ENCODE measurements at regions not wholly inside any gene's neighbourhood (a gene's known extent, or its start where the extent isn't known, plus 50 kb on each side); places are given as distances from the start of the nearest gene placed in this dataset.

GRCh38 chr2:187125318-187125717, 276.3 kb upstream of the ZSWIM2 start:
- no peak for TF ChIP-seq CTCF (IDR thresholded peaks at IDR 0.05; ENCODE audit: insufficient read depth, low read length)
- TF ChIP-seq, protein P1, sequence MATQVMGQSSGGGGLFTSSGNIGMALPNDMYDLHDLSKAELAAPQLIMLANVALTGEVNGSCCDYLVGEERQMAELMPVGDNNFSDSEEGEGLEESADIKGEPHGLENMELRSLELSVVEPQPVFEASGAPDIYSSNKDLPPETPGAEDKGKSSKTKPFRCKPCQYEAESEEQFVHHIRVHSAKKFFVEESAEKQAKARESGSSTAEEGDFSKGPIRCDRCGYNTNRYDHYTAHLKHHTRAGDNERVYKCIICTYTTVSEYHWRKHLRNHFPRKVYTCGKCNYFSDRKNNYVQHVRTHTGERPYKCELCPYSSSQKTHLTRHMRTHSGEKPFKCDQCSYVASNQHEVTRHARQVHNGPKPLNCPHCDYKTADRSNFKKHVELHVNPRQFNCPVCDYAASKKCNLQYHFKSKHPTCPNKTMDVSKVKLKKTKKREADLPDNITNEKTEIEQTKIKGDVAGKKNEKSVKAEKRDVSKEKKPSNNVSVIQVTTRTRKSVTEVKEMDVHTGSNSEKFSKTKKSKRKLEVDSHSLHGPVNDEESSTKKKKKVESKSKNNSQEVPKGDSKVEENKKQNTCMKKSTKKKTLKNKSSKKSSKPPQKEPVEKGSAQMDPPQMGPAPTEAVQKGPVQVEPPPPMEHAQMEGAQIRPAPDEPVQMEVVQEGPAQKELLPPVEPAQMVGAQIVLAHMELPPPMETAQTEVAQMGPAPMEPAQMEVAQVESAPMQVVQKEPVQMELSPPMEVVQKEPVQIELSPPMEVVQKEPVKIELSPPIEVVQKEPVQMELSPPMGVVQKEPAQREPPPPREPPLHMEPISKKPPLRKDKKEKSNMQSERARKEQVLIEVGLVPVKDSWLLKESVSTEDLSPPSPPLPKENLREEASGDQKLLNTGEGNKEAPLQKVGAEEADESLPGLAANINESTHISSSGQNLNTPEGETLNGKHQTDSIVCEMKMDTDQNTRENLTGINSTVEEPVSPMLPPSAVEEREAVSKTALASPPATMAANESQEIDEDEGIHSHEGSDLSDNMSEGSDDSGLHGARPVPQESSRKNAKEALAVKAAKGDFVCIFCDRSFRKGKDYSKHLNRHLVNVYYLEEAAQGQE (IDR thresholded peaks at IDR 0.05; ENCODE audit: insufficient replicate concordance, low read depth): no peak
